Trophoblast cell (in vitro differentiated cells and primary cell): ENCODE measurements at regions not wholly inside any gene's neighbourhood (a gene's known extent, or its start where the extent isn't known, plus 50 kb on each side); places are given as distances from the start of the nearest gene placed in this dataset.

Experiments
- DNase-seq, 2 donors: peaks; one replicate each; pipeline ENCODE4 v3.0.0-alpha.2; 2016
- H2AFZ ChIP-seq: 2 replicates; pipeline ENCODE4 v1.6.1; 2013; ENCODE audit warnings: low read length, moderate library complexity, mild to moderate bottlenecking; ENCODE audit not compliant: insufficient read depth, poor library complexity
- H2AK5ac ChIP-seq: 2 replicates; pipeline ENCODE4 v1.6.1; 2013; ENCODE audit warnings: mild to moderate bottlenecking, low read length
- H2BK120ac ChIP-seq: 2 replicates; pipeline ENCODE4 v1.6.1; 2013; ENCODE audit warnings: low read length, mild to moderate bottlenecking, moderate library complexity; ENCODE audit not compliant: insufficient read depth, poor library complexity
- H2BK12ac ChIP-seq: 2 replicates; pipeline ENCODE4 v1.6.1; 2013; ENCODE audit warnings: mild to moderate bottlenecking, low read length, moderate library complexity
- H2BK5ac ChIP-seq: 2 replicates; pipeline ENCODE4 v1.6.1; 2013; ENCODE audit warnings: low read length, low read depth, moderate library complexity, mild to moderate bottlenecking; ENCODE audit not compliant: poor library complexity
- H3K14ac ChIP-seq: 2 replicates; pipeline ENCODE4 v1.6.1; 2013; ENCODE audit warnings: mild to moderate bottlenecking, low read length
- H3K18ac ChIP-seq: 2 replicates; pipeline ENCODE4 v1.6.1; 2013; ENCODE audit warnings: mild to moderate bottlenecking, low read length
- H3K23ac ChIP-seq: 2 replicates; pipeline ENCODE4 v1.6.1; 2013; ENCODE audit warnings: low read length
- H3K27ac ChIP-seq: 2 replicates; pipeline ENCODE4 v1.5.1; 2013; ENCODE audit warnings: low read depth, mild to moderate bottlenecking, inconsistent platforms, low read length, moderate library complexity
- H3K27me3 ChIP-seq: 2 replicates; pipeline ENCODE4 v1.6.1; 2013; ENCODE audit warnings: inconsistent platforms, mild to moderate bottlenecking, low read length, moderate library complexity; ENCODE audit not compliant: insufficient read depth
- H3K36me3 ChIP-seq, 2 experiments: 1 replicate in 1 of 2; 2 replicates in 1 of 2; pipeline ENCODE4 v1.6.1; 2013; ENCODE audit warnings: low read length in 2 of 2, mild to moderate bottlenecking in 2 of 2, moderate library complexity in 1 of 2; ENCODE audit not compliant: insufficient read depth in 2 of 2, control insufficient read depth in 1 of 2
- H3K4ac ChIP-seq: 2 replicates; pipeline ENCODE4 v1.6.1; 2013; ENCODE audit warnings: low read depth, mild to moderate bottlenecking, low read length, moderate library complexity
- H3K4me1 ChIP-seq, 2 experiments: 1 replicate in 1 of 2; 2 replicates in 1 of 2; pipeline ENCODE4 v1.6.1; 2013; ENCODE audit warnings: low read length in 2 of 2, mild to moderate bottlenecking in 2 of 2, moderate library complexity in 1 of 2; ENCODE audit not compliant: insufficient read depth in 2 of 2, control insufficient read depth in 1 of 2
- H3K4me2 ChIP-seq: 2 replicates; pipeline ENCODE4 v1.6.1; 2013; ENCODE audit warnings: inconsistent platforms, mild to moderate bottlenecking, low read length, moderate library complexity
- H3K4me3 ChIP-seq: 2 replicates; pipeline ENCODE4 v1.5.1; 2013; ENCODE audit warnings: mild to moderate bottlenecking, low read depth, low read length, inconsistent platforms
- H3K79me1 ChIP-seq: one replicate; pipeline ENCODE4 v1.6.1; 2013; ENCODE audit warnings: low read length
- H3K79me2 ChIP-seq: 2 replicates; pipeline ENCODE4 v1.6.1; 2013; ENCODE audit warnings: low read length, mild to moderate bottlenecking; ENCODE audit not compliant: control insufficient read depth, insufficient read depth, poor library complexity
- H3K9ac ChIP-seq: 2 replicates; pipeline ENCODE4 v1.6.1; 2013; ENCODE audit warnings: mild to moderate bottlenecking, low read length
- H3K9me3 ChIP-seq: 2 replicates; pipeline ENCODE4 v1.6.1; 2013; ENCODE audit warnings: low read depth, mild to moderate bottlenecking, control low read depth, inconsistent platforms, low read length; ENCODE audit not compliant: insufficient read depth
- H4K12ac ChIP-seq: 2 replicates; pipeline ENCODE4 v1.6.1; 2013; ENCODE audit warnings: low read depth, mild to moderate bottlenecking, low read length, moderate library complexity
- H4K8ac ChIP-seq: 2 replicates; pipeline ENCODE4 v1.6.1; 2013; ENCODE audit warnings: low read depth, mild to moderate bottlenecking, low read length, moderate library complexity
- H4K91ac ChIP-seq: one replicate; pipeline ENCODE4 v1.6.1; 2013; ENCODE audit warnings: low read depth, mild to moderate bottlenecking, low read length, moderate library complexity
- WGBS: extraction: QIAGEN DNeasy Blood & Tissue Kit; methylation state at CpG from one replicate; pipeline ENCODE4 v1.1.7; 2013; ENCODE audit warnings: missing lambda C conversion rate; ENCODE audit not compliant: insufficient read length, insufficient coverage; ENCODE audit errors: extremely low coverage; 5-methylcytosine and 5-hydroxymethylcytosine counted together

GRCh38 chr17:77428020-77428748 lies 287.4 kb downstream of the SEC14L1 start:
- no peak overlapping the region for H2BK5ac ChIP-seq
- no peak overlapping the region for H2BK12ac ChIP-seq
- no peak overlapping the region for H3K23ac ChIP-seq
- H3K18ac ChIP-seq, result peak overlapping the region; percentile 19
- H2AFZ ChIP-seq, result no peak overlapping the region
- no peak for DNase-seq
- peaks cover 14% of the 10 kb centered on the region for H3K79me1 ChIP-seq
- no peak overlapping the region for H3K4me3 ChIP-seq
- no peak overlapping the region for H4K12ac ChIP-seq
- no peak overlapping the region for H3K9ac ChIP-seq
- H3K79me2 ChIP-seq, result no peaks in the 10 kb centered on the region
- H3K27me3 ChIP-seq, result no peaks in the 10 kb centered on the region
- H3K4ac ChIP-seq, result no peak overlapping the region
- H2BK120ac ChIP-seq, result no peak overlapping the region
- H4K91ac ChIP-seq, result no peak overlapping the region
- no peak overlapping the region for H3K14ac ChIP-seq
- WGBS, result no CpG with 5 or more reads among the region's 13 CpGs
- peaks cover 45 to 61% of the 10 kb centered on the region in 2 experiments for H3K4me1 ChIP-seq
- H3K4me2 ChIP-seq, result no peak overlapping the region
- peak overlapping the region; percentile 21 for H2AK5ac ChIP-seq
- H3K9me3 ChIP-seq, result no peaks in the 10 kb centered on the region
- H4K8ac ChIP-seq, result no peak overlapping the region
- peaks cover 0 to 1% of the 10 kb centered on the region in 2 experiments for H3K36me3 ChIP-seq
- no peak overlapping the region for H3K27ac ChIP-seq

- H2AK5ac ChIP-seq, result no peak overlapping the region
- H3K14ac ChIP-seq, result no peak overlapping the region
- H2BK120ac ChIP-seq, result no peak overlapping the region
- no peak overlapping the region for H3K4ac ChIP-seq
- H3K4me2 ChIP-seq, result no peak overlapping the region
- H3K9me3 ChIP-seq, result no peaks in the 10 kb centered on the region
- no peak overlapping the region for H2BK12ac ChIP-seq
- no peak overlapping the region for H2BK5ac ChIP-seq
- DNase-seq, result no peak
- peaks cover 13% of the 10 kb centered on the region for H3K79me1 ChIP-seq
- peak overlapping the region; percentile 8 for H3K9ac ChIP-seq
- no CpG with 5 or more reads among the region's 16 CpGs for WGBS
- H3K23ac ChIP-seq, result no peak overlapping the region
- no peak overlapping the region for H4K12ac ChIP-seq
- peak overlapping the region; percentile 19 for H3K18ac ChIP-seq
- H4K8ac ChIP-seq, result no peak overlapping the region
- H3K27ac ChIP-seq, result no peak overlapping the region
- H3K4me1 ChIP-seq, result peaks cover 40 to 55% of the 10 kb centered on the region in 2 experiments
- no peaks in the 10 kb centered on the region for H3K36me3 ChIP-seq
- H3K79me2 ChIP-seq, result no peaks in the 10 kb centered on the region
- H4K91ac ChIP-seq, result no peak overlapping the region
- H3K4me3 ChIP-seq, result no peak overlapping the region
- H3K27me3 ChIP-seq, result no peaks in the 10 kb centered on the region
- no peak overlapping the region for H2AFZ ChIP-seq
Measured at GRCh38 chr17:77428749-77429368, 288.1 kb downstream of the SEC14L1 start.

GRCh38 chr17:77429369-77429968 lies 288.7 kb downstream of the SEC14L1 start:
- Histone ChIP-seq H3K18ac (no peak overlapping the region), H3K36me3 (no peaks in the 10 kb centered on the region), H3K9ac (peak overlapping the region; percentile 8), H3K4me3 (no peak overlapping the region), H3K27ac (peak overlapping the region; percentile 36), H2BK120ac (no peak overlapping the region), H3K4me1 (peaks cover 38 to 52% of the 10 kb centered on the region in 2 experiments), H3K4me2 (no peak overlapping the region), H2AK5ac (no peak overlapping the region), H3K23ac (no peak overlapping the region), H4K91ac (no peak overlapping the region), H4K12ac (no peak overlapping the region), H4K8ac (no peak overlapping the region), H3K14ac (no peak overlapping the region), H3K79me2 (no peaks in the 10 kb centered on the region), H3K27me3 (no peaks in the 10 kb centered on the region), H3K9me3 (no peaks in the 10 kb centered on the region), H2AFZ (no peak overlapping the region), H2BK12ac (peak overlapping the region; percentile 7), H2BK5ac (no peak overlapping the region), H3K4ac (no peak overlapping the region), H3K79me1 (peaks cover 13% of the 10 kb centered on the region)
- DNase-seq, result no peak
- WGBS, result no CpG with 5 or more reads among the region's 14 CpGs

- no peak overlapping the region for H2AK5ac ChIP-seq
- H2BK120ac ChIP-seq, result no peak overlapping the region
- no peak overlapping the region for H3K23ac ChIP-seq
- H3K9ac ChIP-seq, result no peak overlapping the region
- no peak overlapping the region for H3K4me2 ChIP-seq
- no peaks in the 10 kb centered on the region for H3K36me3 ChIP-seq
- no peak overlapping the region for H4K91ac ChIP-seq
- H3K4me3 ChIP-seq, result no peak overlapping the region
- no CpG with 5 or more reads among the region's 16 CpGs for WGBS
- H3K18ac ChIP-seq, result peak overlapping the region; percentile 3
- no peak overlapping the region for H2BK12ac ChIP-seq
- H3K9me3 ChIP-seq, result no peaks in the 10 kb centered on the region
- no peak overlapping the region for H3K4ac ChIP-seq
- peak; percentile 89 to 91 for DNase-seq
- H3K14ac ChIP-seq, result no peak overlapping the region
- H3K4me1 ChIP-seq, result peaks cover 34 to 46% of the 10 kb centered on the region in 2 experiments
- H2AFZ ChIP-seq, result no peak overlapping the region
- H4K8ac ChIP-seq, result no peak overlapping the region
- no peak overlapping the region for H2BK5ac ChIP-seq
- H3K27ac ChIP-seq, result peak overlapping the region; percentile 69
- H3K79me2 ChIP-seq, result no peaks in the 10 kb centered on the region
- H3K27me3 ChIP-seq, result no peaks in the 10 kb centered on the region
- H3K79me1 ChIP-seq, result peaks cover 12% of the 10 kb centered on the region
- no peak overlapping the region for H4K12ac ChIP-seq
Measured at GRCh38 chr17:77429969-77430752, 289.4 kb downstream of the SEC14L1 start.
